AG08396 (cell line): ENCODE measurements at regions not wholly inside any gene's neighbourhood (a gene's known extent, or its start where the extent isn't known, plus 50 kb on each side); places are given as distances from the start of the nearest gene placed in this dataset.

Source experiments
- DNase-seq: peaks from one replicate; pipeline ENCODE4 v3.0.0; 2012; ENCODE audit warnings: low spot score, mixed read lengths

GRCh38 chr9:16099732-16100536 is 547.1 kb downstream of the CCDC171 start:
- DNase-seq = no peak

- peak; percentile 69 for DNase-seq
These were observed 547.8 kb downstream of the CCDC171 start for GRCh38 chr9:16100537-16101091.

- DNase-seq = no peak
These were observed 549.3 kb downstream of the CCDC171 start for GRCh38 chr9:16102154-16102553.

GRCh38 chr9:16103620-16104397 is 551.0 kb downstream of the CCDC171 start:
- no peak for DNase-seq

- DNase-seq = no peak
These were observed 552.6 kb downstream of the CCDC171 start for GRCh38 chr9:16105168-16106020.

DNA sequence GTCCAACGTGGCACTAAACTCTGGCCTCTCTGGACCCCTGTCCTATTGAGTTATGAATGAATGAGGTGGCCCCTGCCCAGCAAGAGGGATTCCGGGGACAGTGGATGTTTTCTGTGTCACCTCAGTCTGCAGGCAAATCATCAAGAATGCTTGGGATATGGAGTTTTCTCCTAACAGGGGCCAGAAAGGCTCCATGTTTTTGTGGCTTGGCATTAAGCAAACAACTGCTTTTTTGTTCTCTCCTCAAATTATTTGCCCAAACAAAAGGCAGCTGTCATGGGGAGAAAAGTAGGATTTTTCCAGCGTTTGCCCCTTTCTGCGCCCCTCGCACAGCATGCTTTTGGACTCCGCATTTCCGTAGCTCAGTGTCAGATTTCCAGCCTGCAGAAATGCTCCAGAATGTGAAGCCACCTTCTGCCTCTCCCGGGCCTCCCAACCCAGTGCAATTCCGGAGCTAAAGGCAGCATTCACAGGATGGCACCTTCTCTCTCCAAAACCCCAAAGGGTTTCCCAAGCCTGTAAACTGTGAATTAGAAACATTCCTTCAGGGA is 553.3 kb downstream of the CCDC171 start:
- DNase-seq = no peak

DNA sequence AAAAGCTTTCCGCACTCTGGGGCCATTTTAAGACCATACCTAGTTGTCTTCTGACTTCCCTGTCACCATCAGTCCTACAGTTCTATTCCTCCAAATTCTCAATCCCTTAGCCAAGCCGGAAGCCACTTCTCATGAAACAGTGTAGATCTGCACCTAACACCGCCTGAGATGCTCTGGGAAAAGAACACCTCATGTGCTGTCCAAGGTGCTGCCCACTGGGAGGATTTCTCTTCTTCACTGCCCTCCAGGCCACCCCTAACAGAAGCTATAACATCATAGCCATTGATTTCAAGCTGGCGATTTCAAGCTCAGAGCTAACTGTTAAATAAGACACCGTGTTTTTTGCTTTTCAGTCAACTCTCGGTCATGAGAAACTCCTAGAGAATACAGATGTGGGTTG is 559.3 kb downstream of the CCDC171 start:
- no peak for DNase-seq

DNA sequence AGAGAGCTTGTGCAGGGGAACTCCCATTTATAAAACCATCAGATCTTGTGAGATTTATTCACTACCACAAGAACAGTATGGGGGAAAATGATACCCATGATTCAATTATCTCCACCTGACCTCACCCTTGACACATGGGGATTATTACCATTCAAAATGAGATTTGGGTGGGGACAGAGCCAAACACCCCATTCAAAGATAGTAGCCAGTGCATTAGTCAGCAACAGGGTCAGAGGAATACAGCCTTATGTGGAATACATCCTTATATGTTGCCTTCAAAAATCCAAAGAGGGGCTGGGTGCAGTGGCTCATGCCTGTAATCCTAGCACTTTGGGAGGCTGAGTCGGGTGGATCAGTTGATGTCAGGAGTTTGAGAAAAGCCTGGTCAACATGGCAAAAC is 563.2 kb downstream of the CCDC171 start:
- no peak for DNase-seq

DNA sequence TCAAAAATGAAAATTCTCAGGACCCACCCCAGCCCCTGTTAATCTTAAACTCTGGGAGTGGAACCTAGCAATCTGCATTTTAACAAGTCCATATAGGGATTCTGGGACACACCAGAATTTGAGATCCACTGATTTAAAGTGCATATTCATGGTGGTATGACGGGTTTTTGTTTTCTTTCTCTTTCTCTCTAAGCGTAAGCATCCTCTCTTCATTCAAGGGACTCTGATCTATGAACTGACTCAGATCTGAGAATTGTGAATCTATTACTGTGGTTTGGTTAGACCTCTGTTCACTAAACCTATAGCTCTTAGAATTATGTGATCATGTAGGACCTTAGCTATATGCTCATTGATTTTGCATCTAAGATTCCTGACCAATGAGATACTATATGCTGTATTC is 565.2 kb downstream of the CCDC171 start:
- DNase-seq = no peak

DNA sequence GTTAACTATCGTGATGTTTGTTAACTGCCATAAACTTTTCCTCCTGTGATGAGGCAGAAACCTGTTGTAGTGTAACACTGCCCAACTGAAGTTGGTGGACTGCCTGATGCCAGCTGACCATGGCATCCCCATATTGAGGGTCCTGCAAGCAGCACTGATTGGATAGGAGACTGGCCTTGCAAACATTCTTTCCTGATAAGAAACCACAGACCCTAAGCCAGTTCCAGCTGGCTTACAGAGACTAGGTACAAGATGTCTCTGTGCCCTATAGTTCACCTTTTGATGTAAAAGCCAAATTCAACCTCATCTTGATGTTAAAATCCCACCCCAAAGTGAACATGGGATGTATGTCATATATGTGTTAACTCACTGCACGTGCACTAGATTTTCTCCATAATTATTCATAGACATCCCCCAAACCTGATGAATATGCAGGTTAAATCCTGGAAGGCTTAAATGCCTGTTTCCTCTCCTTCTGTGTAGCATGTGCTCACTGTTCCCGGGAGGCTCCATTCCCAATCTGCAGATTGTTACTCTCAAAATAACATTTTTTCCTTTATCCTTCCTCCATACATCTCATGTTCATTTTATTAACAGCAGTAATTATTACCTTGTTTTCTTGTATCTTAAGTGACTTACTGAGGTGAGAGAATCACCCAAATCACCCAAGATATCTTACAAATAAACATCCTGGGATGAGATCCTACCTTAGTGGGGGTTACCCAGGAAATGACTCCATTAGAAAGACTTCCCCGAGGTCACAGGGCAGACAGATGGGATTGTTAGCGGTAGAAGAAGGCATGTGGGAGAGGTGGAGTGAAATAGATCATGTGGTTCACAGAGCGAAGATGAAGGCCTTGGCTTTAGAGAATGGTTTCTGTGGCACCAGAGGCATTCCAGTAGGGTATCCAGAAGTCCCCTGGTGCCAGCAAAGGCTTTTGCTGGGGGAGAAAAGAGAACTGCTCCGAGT is 566.7 kb downstream of the CCDC171 start:
- DNase-seq = no peak

- no peak for DNase-seq
These were observed 567.4 kb downstream of the CCDC171 start for GRCh38 chr9:16120231-16120641.

DNA sequence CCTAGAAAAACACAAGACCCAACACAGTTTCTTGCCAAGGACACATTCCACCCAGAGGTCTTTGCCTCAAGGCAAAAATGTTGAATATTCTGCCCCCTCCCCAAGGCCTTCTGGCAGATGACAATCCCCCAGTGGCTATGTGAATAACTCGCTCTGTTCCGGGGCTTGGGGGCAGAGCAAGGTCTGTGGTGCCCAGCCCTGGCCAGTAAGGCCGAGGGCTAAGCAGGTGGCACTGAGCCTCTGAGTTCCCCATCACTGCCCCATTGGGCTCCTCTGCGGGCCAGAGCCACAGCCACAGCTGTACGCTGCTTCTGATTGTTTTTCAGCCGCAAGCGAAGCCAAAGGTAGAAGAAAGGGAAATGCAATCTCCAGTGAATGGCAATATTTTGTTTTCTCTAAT is 567.9 kb downstream of the CCDC171 start:
- no peak for DNase-seq

DNA sequence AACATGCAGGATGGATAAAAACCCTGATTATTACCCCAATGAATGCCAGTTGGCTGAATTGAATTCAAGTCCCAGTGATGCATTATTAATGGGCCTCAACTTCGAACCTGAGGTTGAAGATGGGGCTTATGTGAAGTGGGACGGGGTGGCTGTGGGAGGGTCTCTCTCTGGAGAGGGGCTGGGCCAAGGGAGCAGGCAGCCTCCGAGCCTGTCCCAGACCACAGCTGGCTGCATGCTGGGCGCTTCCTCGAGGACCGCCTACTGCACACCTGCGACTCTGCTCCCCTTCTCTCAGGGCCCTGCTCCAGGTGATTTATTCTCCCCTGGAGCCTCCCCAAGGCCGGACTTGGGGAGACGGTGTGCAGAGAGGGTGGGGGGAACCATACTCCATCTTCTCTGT is 568.3 kb downstream of the CCDC171 start:
- no peak for DNase-seq

GRCh38 chr9:16121601-16122286 is 568.9 kb downstream of the CCDC171 start:
- no peak for DNase-seq

DNA sequence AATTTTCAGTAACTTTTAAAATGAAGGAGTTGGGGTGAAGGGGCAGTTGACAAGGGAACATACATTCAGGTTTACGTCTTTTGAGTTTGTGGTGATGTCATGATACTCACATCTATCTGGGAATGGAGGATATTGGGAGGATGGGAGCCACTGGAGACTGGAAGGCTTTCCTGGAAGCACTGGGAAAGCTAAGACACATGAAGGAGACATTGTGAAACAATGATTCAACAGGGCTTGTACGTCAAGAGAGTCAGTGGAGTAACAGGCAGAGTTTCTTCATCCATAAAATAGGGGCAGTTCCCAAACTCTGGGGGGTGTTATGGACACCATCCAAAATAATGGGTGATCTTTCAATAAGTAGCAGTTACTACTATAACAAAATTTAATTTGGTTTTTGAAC is 572.8 kb downstream of the CCDC171 start:
- no peak for DNase-seq

DNA sequence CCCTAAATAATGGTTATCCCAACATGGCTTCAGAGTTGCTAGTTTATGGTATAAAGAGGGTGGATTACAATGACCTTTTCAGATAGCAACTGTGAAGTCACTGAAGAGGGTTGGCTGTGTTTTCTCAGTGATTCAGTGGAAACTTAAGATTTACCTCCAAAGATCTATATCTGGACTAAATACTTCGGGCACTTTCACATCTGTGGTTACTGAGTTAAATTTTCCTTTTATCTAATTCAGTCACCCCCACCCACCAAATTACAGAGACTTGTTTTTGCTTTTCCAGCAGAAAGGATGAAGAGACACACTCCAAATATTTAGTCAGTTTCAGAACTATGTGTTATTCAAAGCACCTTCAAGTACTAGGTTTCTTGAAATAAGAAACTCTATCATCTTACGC is 573.2 kb downstream of the CCDC171 start:
- no peak for DNase-seq

GRCh38 chr9:16128003-16128402 is 575.2 kb downstream of the CCDC171 start:
- DNase-seq = no peak

DNA sequence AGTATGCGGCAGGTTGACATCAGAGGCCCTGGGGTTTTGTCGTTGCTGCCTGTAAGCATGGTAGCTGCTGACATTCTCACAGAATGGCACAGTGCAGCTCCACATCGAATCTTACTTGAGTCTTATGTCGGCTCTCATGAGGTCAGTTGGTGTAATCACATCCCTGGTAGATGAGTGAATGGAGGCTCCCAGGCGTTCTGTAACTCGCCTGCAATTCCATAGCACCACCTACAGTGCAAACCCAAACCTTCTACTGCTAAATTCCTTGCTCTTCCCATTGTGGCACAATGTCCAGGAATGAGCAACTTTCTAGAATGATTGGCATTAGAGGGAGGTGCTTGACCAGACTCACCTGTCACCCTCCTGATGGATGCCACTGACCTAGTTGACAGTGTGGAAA is 578.4 kb downstream of the CCDC171 start:
- DNase-seq = no peak

GRCh38 chr9:16132513-16132912 is 579.7 kb downstream of the CCDC171 start:
- DNase-seq = no peak

DNA sequence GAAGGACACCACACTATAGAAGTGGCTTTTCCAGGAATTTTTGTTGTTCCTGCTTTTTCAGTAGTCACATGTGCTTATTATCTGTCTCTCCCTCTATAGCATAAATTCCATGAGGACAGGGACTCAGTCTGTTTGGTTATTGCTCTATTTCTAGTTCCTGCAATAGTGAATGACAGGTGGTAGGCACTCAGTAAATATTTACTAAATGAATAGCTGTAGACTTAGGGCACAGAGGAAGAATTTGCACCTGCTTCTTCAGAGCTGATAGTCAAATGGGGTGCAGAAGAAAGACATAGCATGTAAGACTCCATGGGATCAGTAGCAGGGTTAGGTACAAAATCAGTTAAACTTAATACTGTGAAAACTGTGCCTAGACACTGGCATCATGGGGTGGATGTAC is 580.2 kb downstream of the CCDC171 start:
- no peak for DNase-seq
